ENCODE measurements at regions not wholly inside any gene's neighbourhood (a gene's known extent, or its start where the extent isn't known, plus 50 kb on each side); places are given as distances from the start of the nearest gene placed in this dataset.

DNA sequence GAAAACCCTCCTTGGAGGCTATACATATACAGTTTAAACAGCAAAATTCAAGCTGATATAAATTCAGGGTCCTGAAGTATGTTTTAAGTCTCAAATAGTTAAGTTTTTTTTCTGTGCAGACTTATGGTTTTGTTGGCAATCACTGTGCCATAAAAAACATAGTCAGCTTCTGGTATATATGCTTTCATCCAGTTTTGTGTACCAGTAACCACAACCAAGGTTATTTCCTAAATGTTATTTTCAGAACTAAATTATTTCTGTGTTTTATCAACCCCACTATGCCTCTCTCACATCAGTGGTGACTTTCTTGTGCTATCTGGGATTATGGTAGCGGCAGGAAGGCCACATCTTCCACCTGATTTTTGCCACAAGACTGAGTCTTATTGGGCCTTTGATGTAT lies 107.7 kb upstream of the SMARCA2 start:
- Histone ChIP-seq H3K36me3 (no peaks in the 10 kb centered on the region), H3K27me3 (no peaks in the 10 kb centered on the region), H3K4me3 (no peak overlapping the region), H3K27ac (no peak overlapping the region), H3K9me3 (peaks cover 0 to 20% of the 10 kb centered on the region in 2 donors), H3K4me1 (no peaks in the 10 kb centered on the region)
- DNase-seq (ENCODE audit: low spot score) = no peak
- TF ChIP-seq, protein P1, sequence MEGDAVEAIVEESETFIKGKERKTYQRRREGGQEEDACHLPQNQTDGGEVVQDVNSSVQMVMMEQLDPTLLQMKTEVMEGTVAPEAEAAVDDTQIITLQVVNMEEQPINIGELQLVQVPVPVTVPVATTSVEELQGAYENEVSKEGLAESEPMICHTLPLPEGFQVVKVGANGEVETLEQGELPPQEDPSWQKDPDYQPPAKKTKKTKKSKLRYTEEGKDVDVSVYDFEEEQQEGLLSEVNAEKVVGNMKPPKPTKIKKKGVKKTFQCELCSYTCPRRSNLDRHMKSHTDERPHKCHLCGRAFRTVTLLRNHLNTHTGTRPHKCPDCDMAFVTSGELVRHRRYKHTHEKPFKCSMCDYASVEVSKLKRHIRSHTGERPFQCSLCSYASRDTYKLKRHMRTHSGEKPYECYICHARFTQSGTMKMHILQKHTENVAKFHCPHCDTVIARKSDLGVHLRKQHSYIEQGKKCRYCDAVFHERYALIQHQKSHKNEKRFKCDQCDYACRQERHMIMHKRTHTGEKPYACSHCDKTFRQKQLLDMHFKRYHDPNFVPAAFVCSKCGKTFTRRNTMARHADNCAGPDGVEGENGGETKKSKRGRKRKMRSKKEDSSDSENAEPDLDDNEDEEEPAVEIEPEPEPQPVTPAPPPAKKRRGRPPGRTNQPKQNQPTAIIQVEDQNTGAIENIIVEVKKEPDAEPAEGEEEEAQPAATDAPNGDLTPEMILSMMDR (IDR thresholded peaks at IDR 0.05) = no peak

DNA sequence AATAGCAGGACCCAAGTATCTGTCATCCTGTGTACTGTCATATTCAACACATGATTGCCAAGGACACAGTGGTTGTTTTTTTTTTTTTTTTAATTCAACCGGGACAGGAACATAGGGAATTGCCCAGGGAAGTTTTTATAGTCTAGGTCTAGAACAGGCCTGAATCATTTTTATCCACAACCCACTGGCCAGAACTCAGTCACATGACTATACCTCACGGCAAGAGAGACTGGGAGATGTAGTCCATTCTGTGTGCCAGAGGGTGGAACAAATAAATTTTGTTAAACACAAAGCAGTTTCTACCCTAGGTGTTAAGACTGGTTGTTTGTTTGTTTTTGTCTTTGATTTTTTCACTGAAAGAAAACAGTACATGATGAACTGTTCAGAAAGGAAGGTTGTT lies 105.8 kb upstream of the SMARCA2 start:
- Histone ChIP-seq H3K27me3 (no peaks in the 10 kb centered on the region), H3K27ac (no peak overlapping the region), H3K36me3 (no peaks in the 10 kb centered on the region), H3K9me3 (peaks cover 0 to 2% of the 10 kb centered on the region in 2 donors), H3K4me3 (no peak overlapping the region), H3K4me1 (no peaks in the 10 kb centered on the region)
- TF ChIP-seq, protein P1 (IDR thresholded peaks at IDR 0.05) = no peak
- no peak for DNase-seq (ENCODE audit: low spot score)

DNA sequence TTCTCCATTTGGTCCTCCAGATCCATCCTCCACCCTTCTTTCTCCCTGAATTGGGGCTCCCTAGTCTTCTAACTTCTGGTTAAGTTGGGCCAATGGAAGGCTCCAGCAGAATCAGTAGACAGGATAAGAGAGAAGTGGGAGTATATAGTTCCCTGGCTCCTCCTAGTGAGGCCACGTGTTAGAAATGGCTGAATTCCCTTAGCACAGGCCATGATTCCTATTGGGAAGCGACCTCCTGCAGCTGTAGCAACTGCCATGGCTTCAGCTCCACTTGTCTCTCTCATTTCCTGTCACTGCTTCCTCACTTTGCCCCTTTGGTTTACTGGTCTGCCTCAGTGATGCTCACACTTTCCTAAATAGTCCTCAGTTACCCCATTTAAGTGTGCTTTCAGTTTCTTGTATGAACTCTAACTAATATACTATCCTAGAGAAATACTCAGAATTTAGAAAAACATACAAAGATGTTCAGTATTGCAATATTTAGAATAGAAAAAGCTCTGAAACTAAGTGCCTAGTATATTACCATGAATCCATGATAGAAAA lies 104.8 kb upstream of the SMARCA2 start:
- no peak overlapping the region for H3K4me3 ChIP-seq
- DNase-seq (ENCODE audit: low spot score) = no peak
- TF ChIP-seq, protein P1 (IDR thresholded peaks at IDR 0.05) = no peak
- no peaks in the 10 kb centered on the region for H3K4me1 ChIP-seq
- H3K36me3 ChIP-seq = no peaks in the 10 kb centered on the region
- H3K9me3 ChIP-seq = no peaks in the 10 kb centered on the region
- H3K27me3 ChIP-seq = no peaks in the 10 kb centered on the region
- no peak overlapping the region for H3K27ac ChIP-seq

DNA sequence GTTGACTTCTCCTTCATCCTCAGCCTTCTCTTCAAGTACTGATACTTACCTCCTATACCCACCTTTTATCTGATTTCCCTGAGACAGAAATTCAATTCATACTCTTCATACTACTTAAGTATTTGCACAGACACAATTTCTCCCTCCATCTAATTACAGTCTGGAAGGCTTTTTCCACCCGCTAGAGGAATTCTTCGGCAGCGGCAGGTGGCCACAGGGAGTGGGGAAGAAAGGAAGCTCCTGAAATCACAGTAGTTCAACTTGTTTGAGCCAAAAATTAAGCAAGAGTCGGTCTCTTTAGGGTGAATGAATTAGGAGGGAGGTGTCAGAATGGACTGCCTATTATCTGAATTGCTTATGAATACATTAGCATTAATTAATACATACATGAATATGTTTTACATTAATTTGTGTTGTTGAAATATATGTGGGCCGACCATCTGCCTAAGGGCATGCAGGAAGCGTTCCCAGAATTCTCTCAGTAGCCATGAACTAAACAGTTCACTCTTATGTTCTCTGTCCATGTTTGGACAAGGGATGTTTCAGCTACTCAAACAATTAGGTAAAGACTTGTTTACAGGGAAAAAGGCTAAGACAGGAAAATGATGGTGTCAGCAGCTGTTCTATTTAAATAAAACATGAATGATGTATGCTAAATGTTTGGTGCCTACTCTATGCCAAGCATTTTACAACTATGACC lies 101.4 kb upstream of the SMARCA2 start:
- H3K36me3 ChIP-seq = no peaks in the 10 kb centered on the region
- H3K9me3 ChIP-seq = no peaks in the 10 kb centered on the region
- TF ChIP-seq, protein P1 (IDR thresholded peaks at IDR 0.05) = no peak
- no peak overlapping the region for H3K4me3 ChIP-seq
- H3K27ac ChIP-seq = no peak overlapping the region
- DNase-seq (ENCODE audit: low spot score) = no peak
- no peaks in the 10 kb centered on the region for H3K27me3 ChIP-seq
- no peaks in the 10 kb centered on the region for H3K4me1 ChIP-seq

DNA sequence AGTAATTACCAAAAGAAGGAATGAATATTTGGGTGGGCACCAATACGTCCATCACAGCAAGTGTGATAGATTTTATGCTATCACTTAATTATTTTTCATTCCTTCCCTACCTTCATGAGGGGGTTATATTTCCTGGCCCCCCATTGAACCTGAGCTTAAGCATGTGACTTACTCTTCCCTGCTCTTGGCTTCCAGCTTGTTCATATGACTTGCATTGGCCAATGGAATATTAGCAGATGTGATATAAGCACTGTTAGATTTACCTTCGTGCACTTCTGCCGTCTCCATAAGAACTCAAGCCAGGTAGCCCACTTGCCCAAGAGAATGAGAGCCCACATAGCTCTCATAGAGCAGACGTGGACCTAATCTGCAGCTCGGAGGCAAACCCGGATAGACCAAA lies 99.1 kb upstream of the SMARCA2 start:
- Histone ChIP-seq H3K36me3 (no peaks in the 10 kb centered on the region), H3K4me1 (no peaks in the 10 kb centered on the region), H3K27me3 (no peaks in the 10 kb centered on the region), H3K9me3 (no peaks in the 10 kb centered on the region), H3K4me3 (no peak overlapping the region), H3K27ac (no peak overlapping the region)
- DNase-seq (ENCODE audit: low spot score) = no peak
- TF ChIP-seq, protein P1 (IDR thresholded peaks at IDR 0.05) = no peak

DNA sequence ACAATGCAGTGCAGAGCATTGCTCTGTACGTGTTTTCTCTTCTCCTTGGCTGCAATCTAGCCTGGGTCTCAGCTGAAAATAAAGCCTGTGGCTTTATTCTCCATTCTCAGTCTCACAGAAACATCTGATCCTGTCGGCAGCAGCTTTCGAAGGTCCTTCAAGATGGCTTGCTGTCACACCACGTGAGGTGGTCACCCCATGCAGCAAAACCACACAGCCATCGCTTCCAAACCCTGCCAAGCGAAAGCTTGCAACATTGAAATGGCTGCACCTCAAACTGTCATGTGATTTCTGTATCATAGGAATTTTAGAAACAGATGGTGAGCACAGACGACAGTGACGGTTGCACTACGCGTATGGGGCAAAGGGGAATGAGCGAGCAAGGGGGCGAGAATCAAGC lies 98.5 kb upstream of the SMARCA2 start:
- Histone ChIP-seq H3K4me3 (no peak overlapping the region), H3K36me3 (no peaks in the 10 kb centered on the region), H3K4me1 (no peaks in the 10 kb centered on the region), H3K27ac (no peak overlapping the region), H3K27me3 (no peaks in the 10 kb centered on the region), H3K9me3 (no peaks in the 10 kb centered on the region)
- no peak for DNase-seq (ENCODE audit: low spot score)
- TF ChIP-seq, protein P1 (IDR thresholded peaks at IDR 0.05) = no peak

All from right atrium auricular region (tissue), 2 donors.